ENCODE measurements at regions not wholly inside any gene's neighbourhood (a gene's known extent, or its start where the extent isn't known, plus 50 kb on each side); places are given as distances from the start of the nearest gene placed in this dataset.

DNA sequence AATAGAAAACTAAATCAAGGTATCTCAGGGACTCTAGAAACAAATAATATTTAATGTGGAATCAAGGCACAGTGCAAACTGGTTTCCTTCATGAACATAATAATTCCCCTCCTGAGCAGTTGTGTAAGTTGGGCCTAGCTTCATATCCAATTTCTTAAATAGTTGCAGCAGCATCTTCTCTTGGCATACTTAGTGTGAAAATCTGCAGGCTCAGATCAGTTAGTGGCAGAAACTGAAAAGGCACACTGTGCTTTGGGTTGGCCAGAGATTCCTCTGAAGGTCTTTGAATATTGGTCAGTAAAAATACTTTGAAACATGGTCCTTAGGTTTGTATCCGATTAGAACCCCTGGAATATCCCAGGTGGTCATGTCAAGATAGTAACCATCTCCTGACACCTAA, 52.5 kb downstream of the CHRM3 start:
- TF ChIP-seq, protein P1, sequence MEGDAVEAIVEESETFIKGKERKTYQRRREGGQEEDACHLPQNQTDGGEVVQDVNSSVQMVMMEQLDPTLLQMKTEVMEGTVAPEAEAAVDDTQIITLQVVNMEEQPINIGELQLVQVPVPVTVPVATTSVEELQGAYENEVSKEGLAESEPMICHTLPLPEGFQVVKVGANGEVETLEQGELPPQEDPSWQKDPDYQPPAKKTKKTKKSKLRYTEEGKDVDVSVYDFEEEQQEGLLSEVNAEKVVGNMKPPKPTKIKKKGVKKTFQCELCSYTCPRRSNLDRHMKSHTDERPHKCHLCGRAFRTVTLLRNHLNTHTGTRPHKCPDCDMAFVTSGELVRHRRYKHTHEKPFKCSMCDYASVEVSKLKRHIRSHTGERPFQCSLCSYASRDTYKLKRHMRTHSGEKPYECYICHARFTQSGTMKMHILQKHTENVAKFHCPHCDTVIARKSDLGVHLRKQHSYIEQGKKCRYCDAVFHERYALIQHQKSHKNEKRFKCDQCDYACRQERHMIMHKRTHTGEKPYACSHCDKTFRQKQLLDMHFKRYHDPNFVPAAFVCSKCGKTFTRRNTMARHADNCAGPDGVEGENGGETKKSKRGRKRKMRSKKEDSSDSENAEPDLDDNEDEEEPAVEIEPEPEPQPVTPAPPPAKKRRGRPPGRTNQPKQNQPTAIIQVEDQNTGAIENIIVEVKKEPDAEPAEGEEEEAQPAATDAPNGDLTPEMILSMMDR (IDR thresholded peaks at IDR 0.05), result no peak
- TF ChIP-seq POLR2A (IDR thresholded peaks at IDR 0.05), result no peak

Measured in esophagus squamous epithelium (tissue), 4 donors.